WTC11 (cell line): ENCODE measurements at regions not wholly inside any gene's neighbourhood (a gene's known extent, or its start where the extent isn't known, plus 50 kb on each side); places are given as distances from the start of the nearest gene placed in this dataset.

Source experiments
- ESRRA ChIP-seq: sonication (generic); formaldehyde crosslinking; IDR thresholded peaks from 2 replicates; pipeline ENCODE4 v1.8.1; 2022; ENCODE audit warnings: mild to moderate bottlenecking, missing genetic modification reagents, borderline replicate concordance
- JUN ChIP-seq: sonication (generic); formaldehyde crosslinking; IDR thresholded peaks from 2 replicates; pipeline ENCODE4 v1.8.0; 2023; ENCODE audit warnings: mild to moderate bottlenecking, missing genetic modification reagents
- MYBL2 ChIP-seq: sonication (generic); formaldehyde crosslinking; IDR thresholded peaks from 2 replicates; pipeline ENCODE4 v1.8.1; 2023; ENCODE audit warnings: mild to moderate bottlenecking, moderate library complexity, missing genetic modification reagents
- SMAD3 ChIP-seq: sonication (generic); formaldehyde crosslinking; IDR thresholded peaks from 2 replicates; pipeline ENCODE4 v1.8.0; 2022; ENCODE audit warnings: missing genetic modification reagents, mild to moderate bottlenecking, borderline replicate concordance
- ZNF138 ChIP-seq: sonication (generic); formaldehyde crosslinking; conservative IDR thresholded peaks from 2 replicates; pipeline ENCODE4 v1.8.1; 2022; ENCODE audit warnings: mild to moderate bottlenecking, moderate library complexity, missing genetic modification reagents
- ZNF232 ChIP-seq: sonication (generic); formaldehyde crosslinking; IDR thresholded peaks from 2 replicates; pipeline ENCODE4 v1.8.0; 2022; ENCODE audit warnings: mild to moderate bottlenecking, missing genetic modification reagents
- TF ChIP-seq, protein P1 (sequence below): fragments of 200-600 bp; IDR thresholded peaks from 2 replicates; pipeline ENCODE4 v1.8.0; 2022; ENCODE audit warnings: antibody characterized with exemption

DNA sequence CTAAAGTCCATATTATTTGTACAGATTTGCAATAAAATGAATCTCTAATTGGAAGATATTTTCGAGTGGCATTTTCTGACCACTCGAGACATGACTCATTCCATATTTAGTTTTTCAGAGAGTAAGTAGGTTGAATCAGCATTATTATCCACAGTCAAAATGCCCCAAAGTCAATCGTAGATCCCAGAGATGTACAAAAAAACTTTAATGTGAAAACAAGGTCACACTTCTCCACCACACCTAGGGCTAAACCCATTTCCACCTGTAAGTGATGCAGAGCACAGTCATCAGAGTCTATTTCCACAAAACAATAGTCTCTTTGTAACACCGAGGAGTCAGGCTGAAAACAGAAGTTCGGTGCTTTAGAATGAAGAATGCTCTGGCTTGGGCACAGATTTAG lies 117.1 kb upstream of the TENM3 start:
- TF ChIP-seq, protein P1, sequence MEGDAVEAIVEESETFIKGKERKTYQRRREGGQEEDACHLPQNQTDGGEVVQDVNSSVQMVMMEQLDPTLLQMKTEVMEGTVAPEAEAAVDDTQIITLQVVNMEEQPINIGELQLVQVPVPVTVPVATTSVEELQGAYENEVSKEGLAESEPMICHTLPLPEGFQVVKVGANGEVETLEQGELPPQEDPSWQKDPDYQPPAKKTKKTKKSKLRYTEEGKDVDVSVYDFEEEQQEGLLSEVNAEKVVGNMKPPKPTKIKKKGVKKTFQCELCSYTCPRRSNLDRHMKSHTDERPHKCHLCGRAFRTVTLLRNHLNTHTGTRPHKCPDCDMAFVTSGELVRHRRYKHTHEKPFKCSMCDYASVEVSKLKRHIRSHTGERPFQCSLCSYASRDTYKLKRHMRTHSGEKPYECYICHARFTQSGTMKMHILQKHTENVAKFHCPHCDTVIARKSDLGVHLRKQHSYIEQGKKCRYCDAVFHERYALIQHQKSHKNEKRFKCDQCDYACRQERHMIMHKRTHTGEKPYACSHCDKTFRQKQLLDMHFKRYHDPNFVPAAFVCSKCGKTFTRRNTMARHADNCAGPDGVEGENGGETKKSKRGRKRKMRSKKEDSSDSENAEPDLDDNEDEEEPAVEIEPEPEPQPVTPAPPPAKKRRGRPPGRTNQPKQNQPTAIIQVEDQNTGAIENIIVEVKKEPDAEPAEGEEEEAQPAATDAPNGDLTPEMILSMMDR, result no peak
- no peak for TF ChIP-seq SMAD3
- no peak for TF ChIP-seq ESRRA (CRISPR knock-in tag)
- no peak for TF ChIP-seq JUN (CRISPR knock-in tag)
- no peak for TF ChIP-seq ZNF232 (CRISPR knock-in tag)
- TF ChIP-seq ZNF138 (CRISPR knock-in tag), result no peak
- no peak for TF ChIP-seq MYBL2 (CRISPR knock-in tag)
